Neural cell (in vitro differentiated cells): ENCODE measurements at regions not wholly inside any gene's neighbourhood (a gene's known extent, or its start where the extent isn't known, plus 50 kb on each side); places are given as distances from the start of the nearest gene placed in this dataset.

Experiments used
- H2AFZ ChIP-seq: fragments of 200-600, 300-800 bp; sonication (generic), shearing (Covaris generic); 2 replicates; pipeline ENCODE4 v1.6.0; 2014; ENCODE audit warnings: low read depth, mild to moderate bottlenecking, antibody characterized with exemption, low read length, moderate library complexity
- H3F3A ChIP-seq: fragments of 200-600 bp; shearing (Covaris generic); 2 replicates; pipeline ENCODE4 v1.6.1; 2016; ENCODE audit warnings: mild to moderate bottlenecking, moderate library complexity, mixed read lengths, antibody characterized with exemption, low read length; ENCODE audit not compliant: insufficient read depth, poor library complexity, severe bottlenecking
- H3K27ac ChIP-seq: fragments of 200-600, 300-800 bp; sonication (generic), shearing (Covaris generic); 2 replicates; pipeline ENCODE4 v1.5.1; 2014; ENCODE audit warnings: mild to moderate bottlenecking, low read length, moderate library complexity
- H3K27me3 ChIP-seq: fragments of 300-800, 200-600 bp; sonication (generic), shearing (Covaris generic); 2 replicates; pipeline ENCODE4 v1.6.0; 2014; ENCODE audit warnings: mild to moderate bottlenecking, low read depth, low read length, moderate library complexity; ENCODE audit not compliant: insufficient read depth
- H3K36me3 ChIP-seq: fragments of 300-800, 200-600 bp; sonication (generic), shearing (Covaris generic); 2 replicates; pipeline ENCODE4 v1.5.1; 2014; ENCODE audit warnings: mild to moderate bottlenecking, antibody characterized with exemption, low read length, moderate library complexity; ENCODE audit not compliant: insufficient read depth
- H3K4me2 ChIP-seq: fragments of 300-800, 200-600 bp; sonication (generic), shearing (Covaris generic); 2 replicates; pipeline ENCODE4 v1.6.0; 2014; ENCODE audit warnings: mild to moderate bottlenecking, low read length
- H3K4me3 ChIP-seq: fragments of 300-800, 200-600 bp; sonication (generic), shearing (Covaris generic); 2 replicates; pipeline ENCODE4 v1.5.1; 2014; ENCODE audit warnings: mild to moderate bottlenecking, low read length, moderate library complexity
- H3K79me2 ChIP-seq: fragments of 200-600 bp; shearing (Covaris generic); replicated peaks from 2 replicates; pipeline ENCODE4 v1.6.0; 2014; ENCODE audit warnings: mild to moderate bottlenecking, low read length, moderate library complexity; ENCODE audit not compliant: insufficient read depth
- H3K9ac ChIP-seq: fragments of 300-800, 200-600 bp; sonication (generic), shearing (Covaris generic); 2 replicates; pipeline ENCODE4 v1.6.1; 2016; ENCODE audit warnings: mild to moderate bottlenecking, low read length, mixed read lengths
- H3K9me2 ChIP-seq: fragments of 200-600 bp; shearing (Covaris generic); 2 replicates; pipeline ENCODE4 v1.6.1; 2016; ENCODE audit warnings: mild to moderate bottlenecking, low read length, mixed read lengths; ENCODE audit not compliant: insufficient read depth
- H3K9me3 ChIP-seq: fragments of 200-600, 300-800 bp; sonication (generic), shearing (Covaris generic); 2 replicates; pipeline ENCODE4 v1.6.1; 2016; ENCODE audit warnings: mild to moderate bottlenecking, mixed run types, low read length, moderate library complexity, mixed read lengths
- H4K20me1 ChIP-seq: fragments of 200-600 bp; shearing (Covaris generic); 2 replicates; pipeline ENCODE4 v1.6.1; 2016; ENCODE audit warnings: mild to moderate bottlenecking, mixed run types; ENCODE audit not compliant: insufficient read depth
- EP300 ChIP-seq: fragments of 450-650 bp; conservative IDR thresholded peaks from 2 replicates; pipeline ENCODE4 v1.6.1; 2014; ENCODE audit warnings: antibody characterized with exemption, mild to moderate bottlenecking, moderate library complexity; ENCODE audit not compliant: poor library complexity, severe bottlenecking
- EZH2 ChIP-seq: fragments of 200-600, 300-800 bp; shearing (Covaris generic), sonication (generic); IDR thresholded peaks from 2 replicates; pipeline ENCODE4 v1.6.1; 2014; ENCODE audit warnings: antibody characterized with exemption, low read length, borderline replicate concordance, mild to moderate bottlenecking; ENCODE audit not compliant: insufficient read depth, poor library complexity, severe bottlenecking
- MXI1 ChIP-seq: fragments of 450-650 bp; conservative IDR thresholded peaks from 2 replicates; pipeline ENCODE4 v1.6.1; 2014; ENCODE audit warnings: antibody characterized with exemption, mild to moderate bottlenecking; ENCODE audit not compliant: poor library complexity, severe bottlenecking
- POLR2AphosphoS5 ChIP-seq: IDR thresholded peaks from 2 replicates; pipeline ENCODE4 v1.6.1; 2012
- RAD21 ChIP-seq: fragments of 450-650 bp; conservative IDR thresholded peaks from 2 replicates; pipeline ENCODE4 v1.6.1; 2014; ENCODE audit warnings: antibody characterized with exemption, mild to moderate bottlenecking, moderate library complexity
- SMC3 ChIP-seq: fragments of 450-650 bp; conservative IDR thresholded peaks from 2 replicates; pipeline ENCODE4 v1.6.1; 2014; ENCODE audit warnings: antibody characterized with exemption, mild to moderate bottlenecking, moderate library complexity; ENCODE audit not compliant: poor library complexity
- TAF1 ChIP-seq: IDR thresholded peaks from 2 replicates; pipeline ENCODE4 v1.6.1; 2012; ENCODE audit warnings: low read depth
- TF ChIP-seq, protein P1 (sequence below): fragments of 450-650 bp; IDR thresholded peaks from 2 replicates; pipeline ENCODE4 v1.5.1; 2014; ENCODE audit warnings: antibody characterized with exemption, mild to moderate bottlenecking, moderate library complexity; ENCODE audit not compliant: poor library complexity, severe bottlenecking
- TF ChIP-seq, protein P2 (sequence below): IDR thresholded peaks from 2 replicates; pipeline ENCODE4 v1.6.1; 2012; ENCODE audit warnings: borderline replicate concordance

DNA sequence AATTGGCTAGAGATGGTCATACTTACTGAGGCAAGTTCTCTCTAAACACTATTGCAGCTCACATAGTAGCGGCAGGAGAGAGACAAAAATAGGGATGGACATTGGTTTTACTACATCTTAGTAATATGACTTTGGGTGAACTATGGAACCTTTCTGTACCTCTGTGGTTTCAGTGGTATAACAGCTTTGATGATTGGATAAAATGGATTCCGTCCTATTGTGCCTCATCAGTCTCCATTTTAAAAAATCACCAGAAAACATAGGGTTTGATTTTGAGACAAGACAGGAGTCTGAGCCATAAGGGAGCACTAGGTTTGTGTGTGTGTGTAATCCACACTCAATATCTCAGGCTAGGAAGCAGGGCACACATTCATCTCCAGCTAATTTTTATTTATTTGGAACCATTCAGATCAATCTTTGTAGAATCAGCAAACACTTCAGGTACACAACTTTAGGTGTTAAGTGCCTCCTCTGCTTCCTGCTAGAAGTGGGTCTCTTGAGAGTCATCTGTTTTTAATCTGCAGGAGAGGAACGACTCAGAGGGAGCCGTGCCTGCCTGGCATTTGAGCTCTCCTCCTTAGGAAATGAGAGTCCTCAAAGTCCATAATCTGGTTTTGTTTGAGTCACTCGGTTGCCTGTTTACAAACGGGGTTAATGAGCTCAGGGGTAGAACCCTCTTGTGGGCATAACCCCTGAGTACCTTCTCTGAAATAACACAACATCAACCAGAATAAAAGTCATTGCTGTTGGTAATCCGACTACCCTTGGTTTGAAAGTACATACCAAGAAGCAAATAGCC lies 238.5 kb upstream of the BOD1L1 start:
- H3K4me2 ChIP-seq, result no peak overlapping the region

DNA sequence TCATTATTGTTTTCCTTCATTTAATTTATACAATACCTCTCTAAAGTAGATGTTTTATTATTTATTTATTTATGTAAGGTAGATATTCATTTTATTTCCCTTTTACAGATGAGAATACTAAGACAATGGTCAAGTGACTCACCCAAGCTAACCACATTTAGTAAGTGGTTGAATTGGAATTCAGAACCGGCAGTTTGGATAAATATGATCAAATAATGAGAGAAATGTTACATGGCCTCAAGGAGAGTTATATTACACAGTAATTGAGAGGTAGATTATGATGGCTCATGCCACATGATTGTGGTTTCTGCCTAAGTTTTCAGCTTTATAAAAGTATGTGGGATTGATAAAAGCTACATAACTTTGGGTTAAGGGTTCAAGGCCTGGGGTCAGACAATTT lies 239.4 kb upstream of the BOD1L1 start:
- Histone ChIP-seq H3K9ac (no peak overlapping the region), H3K27ac (no peak overlapping the region), H3K4me2 (no peak overlapping the region), H4K20me1 (no peaks in the 10 kb centered on the region), H3F3A (no peaks in the 10 kb centered on the region), H2AFZ (no peak overlapping the region), H3K79me2 (no peaks in the 10 kb centered on the region), H3K9me3 (no peaks in the 10 kb centered on the region), H3K9me2 (no peaks in the 10 kb centered on the region), H3K4me3 (no peak overlapping the region), H3K27me3 (no peaks in the 10 kb centered on the region), H3K36me3 (no peaks in the 10 kb centered on the region)
- TF ChIP-seq SMC3 (no peak), EP300 (no peak), MXI1 (no peak), TAF1 (no peak), EZH2 (no peak), POLR2AphosphoS5 (no peak), RAD21 (no peak)
- TF ChIP-seq, protein P1, sequence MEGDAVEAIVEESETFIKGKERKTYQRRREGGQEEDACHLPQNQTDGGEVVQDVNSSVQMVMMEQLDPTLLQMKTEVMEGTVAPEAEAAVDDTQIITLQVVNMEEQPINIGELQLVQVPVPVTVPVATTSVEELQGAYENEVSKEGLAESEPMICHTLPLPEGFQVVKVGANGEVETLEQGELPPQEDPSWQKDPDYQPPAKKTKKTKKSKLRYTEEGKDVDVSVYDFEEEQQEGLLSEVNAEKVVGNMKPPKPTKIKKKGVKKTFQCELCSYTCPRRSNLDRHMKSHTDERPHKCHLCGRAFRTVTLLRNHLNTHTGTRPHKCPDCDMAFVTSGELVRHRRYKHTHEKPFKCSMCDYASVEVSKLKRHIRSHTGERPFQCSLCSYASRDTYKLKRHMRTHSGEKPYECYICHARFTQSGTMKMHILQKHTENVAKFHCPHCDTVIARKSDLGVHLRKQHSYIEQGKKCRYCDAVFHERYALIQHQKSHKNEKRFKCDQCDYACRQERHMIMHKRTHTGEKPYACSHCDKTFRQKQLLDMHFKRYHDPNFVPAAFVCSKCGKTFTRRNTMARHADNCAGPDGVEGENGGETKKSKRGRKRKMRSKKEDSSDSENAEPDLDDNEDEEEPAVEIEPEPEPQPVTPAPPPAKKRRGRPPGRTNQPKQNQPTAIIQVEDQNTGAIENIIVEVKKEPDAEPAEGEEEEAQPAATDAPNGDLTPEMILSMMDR, result no peak
- TF ChIP-seq, protein P2, sequence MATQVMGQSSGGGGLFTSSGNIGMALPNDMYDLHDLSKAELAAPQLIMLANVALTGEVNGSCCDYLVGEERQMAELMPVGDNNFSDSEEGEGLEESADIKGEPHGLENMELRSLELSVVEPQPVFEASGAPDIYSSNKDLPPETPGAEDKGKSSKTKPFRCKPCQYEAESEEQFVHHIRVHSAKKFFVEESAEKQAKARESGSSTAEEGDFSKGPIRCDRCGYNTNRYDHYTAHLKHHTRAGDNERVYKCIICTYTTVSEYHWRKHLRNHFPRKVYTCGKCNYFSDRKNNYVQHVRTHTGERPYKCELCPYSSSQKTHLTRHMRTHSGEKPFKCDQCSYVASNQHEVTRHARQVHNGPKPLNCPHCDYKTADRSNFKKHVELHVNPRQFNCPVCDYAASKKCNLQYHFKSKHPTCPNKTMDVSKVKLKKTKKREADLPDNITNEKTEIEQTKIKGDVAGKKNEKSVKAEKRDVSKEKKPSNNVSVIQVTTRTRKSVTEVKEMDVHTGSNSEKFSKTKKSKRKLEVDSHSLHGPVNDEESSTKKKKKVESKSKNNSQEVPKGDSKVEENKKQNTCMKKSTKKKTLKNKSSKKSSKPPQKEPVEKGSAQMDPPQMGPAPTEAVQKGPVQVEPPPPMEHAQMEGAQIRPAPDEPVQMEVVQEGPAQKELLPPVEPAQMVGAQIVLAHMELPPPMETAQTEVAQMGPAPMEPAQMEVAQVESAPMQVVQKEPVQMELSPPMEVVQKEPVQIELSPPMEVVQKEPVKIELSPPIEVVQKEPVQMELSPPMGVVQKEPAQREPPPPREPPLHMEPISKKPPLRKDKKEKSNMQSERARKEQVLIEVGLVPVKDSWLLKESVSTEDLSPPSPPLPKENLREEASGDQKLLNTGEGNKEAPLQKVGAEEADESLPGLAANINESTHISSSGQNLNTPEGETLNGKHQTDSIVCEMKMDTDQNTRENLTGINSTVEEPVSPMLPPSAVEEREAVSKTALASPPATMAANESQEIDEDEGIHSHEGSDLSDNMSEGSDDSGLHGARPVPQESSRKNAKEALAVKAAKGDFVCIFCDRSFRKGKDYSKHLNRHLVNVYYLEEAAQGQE, result no peak

More for the DNA sequence above, 238.5 kb upstream of the BOD1L1 start:
- no peaks in the 10 kb centered on the region for H3K9me3 ChIP-seq
- no peaks in the 10 kb centered on the region for H3K79me2 ChIP-seq
- no peak overlapping the region for H3K4me3 ChIP-seq
- no peak overlapping the region for H3K9ac ChIP-seq
- H3K36me3 ChIP-seq, result no peaks in the 10 kb centered on the region
- H3F3A ChIP-seq, result no peaks in the 10 kb centered on the region
- no peaks in the 10 kb centered on the region for H3K27me3 ChIP-seq
- no peaks in the 10 kb centered on the region for H4K20me1 ChIP-seq
- no peak overlapping the region for H2AFZ ChIP-seq
- H3K9me2 ChIP-seq, result no peaks in the 10 kb centered on the region
- TF ChIP-seq SMC3, result no peak
- TF ChIP-seq EP300, result no peak
- TF ChIP-seq TAF1, result no peak
- no peak overlapping the region for H3K27ac ChIP-seq
